CD1c-positive myeloid dendritic cell (primary cell): ENCODE measurements at regions not wholly inside any gene's neighbourhood (a gene's known extent, or its start where the extent isn't known, plus 50 kb on each side); places are given as distances from the start of the nearest gene placed in this dataset.

Source experiments
- DNase-seq: peaks from one replicate; pipeline ENCODE4 v3.0.0-alpha.2; 2016; ENCODE audit errors: extremely low spot score

GRCh38 chr4:23169608-23170311, 477.0 kb downstream of the GBA3 start:
- no peak for DNase-seq

GRCh38 chr4:23166919-23167318, 474.2 kb downstream of the GBA3 start:
- no peak for DNase-seq

DNA sequence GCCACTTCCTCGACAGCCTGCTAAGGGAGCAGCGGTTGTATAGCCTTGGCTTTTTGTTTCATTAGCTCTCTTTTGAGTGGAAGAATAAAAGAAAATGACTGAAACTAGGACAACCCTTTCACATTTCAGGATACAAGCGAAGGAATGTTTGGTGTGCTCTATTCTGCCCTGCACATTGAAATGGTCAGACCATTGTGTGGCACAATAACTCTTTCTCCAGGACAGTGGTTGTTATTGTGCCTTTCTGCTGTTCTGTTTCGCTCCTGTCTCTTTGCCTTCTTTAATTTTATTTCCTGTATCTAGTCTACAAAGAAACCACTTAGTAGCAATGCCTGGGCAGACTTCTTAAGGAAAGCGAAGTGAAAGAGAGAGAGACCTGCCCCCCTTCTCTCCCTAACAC, 473.7 kb downstream of the GBA3 start:
- DNase-seq = no peak

DNA sequence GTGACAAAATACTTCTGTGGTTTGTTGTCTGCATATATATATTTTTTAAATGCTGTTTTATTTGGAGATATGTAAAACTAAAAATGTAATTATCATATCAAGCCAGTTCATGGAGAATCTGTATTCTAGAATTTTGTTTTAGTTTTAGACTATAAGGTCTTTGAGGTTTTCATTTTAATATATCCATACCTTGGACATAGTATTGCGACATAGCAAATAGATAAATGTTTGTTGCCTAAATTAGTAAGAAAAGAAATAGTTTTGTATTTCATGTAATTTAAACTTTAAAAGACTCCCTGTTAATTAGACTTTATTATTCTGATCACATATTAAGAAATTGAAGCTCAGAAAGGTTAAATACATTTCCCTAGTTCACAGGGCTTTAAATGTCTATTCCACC, 472.9 kb downstream of the GBA3 start:
- DNase-seq = no peak

- no peak for DNase-seq
Measured at GRCh38 chr4:23163647-23164436, 471.1 kb downstream of the GBA3 start.

DNA sequence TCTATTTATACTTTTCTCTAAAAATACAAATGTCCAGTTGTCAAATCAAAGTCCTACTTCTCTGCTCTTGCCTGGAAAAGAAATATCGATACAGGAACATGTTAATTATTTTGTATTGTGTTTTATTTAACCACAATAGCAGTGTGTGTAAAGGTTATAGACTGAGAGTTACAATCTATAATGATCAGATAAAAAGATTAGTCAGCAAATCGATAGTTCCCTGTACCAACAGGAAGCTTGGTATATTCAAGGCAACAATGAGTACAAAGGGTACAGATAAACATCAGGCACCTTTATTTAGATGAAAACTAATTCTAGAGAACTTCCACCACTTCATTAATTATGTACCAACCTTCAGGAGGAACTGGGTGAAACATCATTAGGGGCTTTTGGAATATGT, 469.5 kb downstream of the GBA3 start:
- DNase-seq = no peak

DNA sequence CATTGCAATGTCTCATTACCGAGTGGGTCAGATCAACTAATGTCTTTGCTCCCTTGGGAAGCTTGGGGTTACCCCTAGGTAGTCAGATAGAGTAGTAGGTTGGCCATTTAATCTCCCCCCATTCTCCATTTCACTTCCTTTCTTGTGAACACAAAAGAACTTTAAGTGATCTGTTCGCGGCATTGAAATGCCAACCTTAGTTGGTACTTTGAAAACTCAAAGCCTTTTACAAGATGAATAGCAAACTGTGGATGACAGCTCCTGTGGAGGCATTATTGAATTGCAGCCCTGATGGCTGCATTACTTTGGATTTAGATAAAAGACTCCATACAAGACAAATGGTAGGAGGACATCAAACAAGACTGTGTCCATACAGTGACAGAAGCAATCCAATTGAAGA, 469.1 kb downstream of the GBA3 start:
- DNase-seq = no peak

DNA sequence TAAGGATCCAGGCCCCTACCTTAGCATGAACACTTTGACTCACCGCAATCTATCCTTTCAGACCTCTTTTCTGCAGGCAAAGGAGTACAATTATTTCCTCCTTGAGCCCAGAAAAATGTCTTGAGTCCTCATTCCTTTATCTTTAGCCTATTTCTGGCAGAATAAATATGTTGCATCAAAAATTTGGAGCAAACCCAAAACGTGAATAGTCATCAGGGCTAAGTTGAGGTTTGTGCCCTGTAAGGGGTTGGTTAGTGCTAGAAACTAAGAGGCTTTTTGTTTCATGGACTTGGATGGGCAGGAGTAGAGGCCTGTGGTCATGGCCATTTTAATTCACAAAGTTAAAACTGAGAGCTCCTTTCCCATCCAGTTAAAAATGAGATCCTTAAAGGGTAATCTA, 460.3 kb downstream of the GBA3 start:
- no peak for DNase-seq

- no peak for DNase-seq
Measured at GRCh38 chr4:23149815-23150214, 457.1 kb downstream of the GBA3 start.

- no peak for DNase-seq
Measured at GRCh38 chr4:23144707-23145106, 452.0 kb downstream of the GBA3 start.

DNA sequence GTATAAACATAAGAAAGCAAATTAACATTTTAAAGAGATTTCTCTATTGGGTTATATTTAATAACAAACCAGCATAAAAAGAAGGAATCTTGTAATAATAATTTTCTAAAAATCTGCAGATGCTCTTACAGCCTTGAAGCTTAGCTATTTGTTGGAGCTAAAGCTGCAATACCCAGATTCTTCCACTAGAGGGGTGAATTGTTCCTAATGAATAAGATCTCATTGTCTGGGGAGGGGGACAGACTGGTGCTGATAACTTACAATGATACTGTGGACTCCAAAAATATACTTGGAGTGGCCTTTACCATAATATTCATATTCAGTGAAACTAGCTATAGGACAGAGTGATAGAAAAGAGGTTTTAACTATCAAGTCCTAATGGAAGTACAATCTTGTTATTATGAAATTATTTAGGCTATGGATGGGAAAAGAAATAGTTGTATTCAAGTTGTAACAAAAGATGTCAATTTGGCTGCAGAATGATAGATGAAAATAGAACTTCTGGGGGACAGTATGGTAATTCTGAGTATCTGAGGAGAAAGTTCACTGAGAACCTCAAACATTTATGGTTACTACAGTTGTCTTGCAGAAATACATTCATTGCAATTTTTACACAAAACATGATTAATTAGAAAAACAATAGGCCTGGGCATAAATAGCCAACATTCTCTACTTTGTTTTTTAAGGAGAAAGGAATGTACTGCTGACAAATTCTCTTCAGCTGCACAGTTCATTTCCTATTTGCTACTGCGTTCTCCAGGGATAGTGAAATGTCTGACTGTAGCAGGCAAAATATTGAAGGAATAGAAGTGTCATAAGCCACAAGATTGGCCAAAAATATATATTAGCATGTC, 443.3 kb downstream of the GBA3 start:
- DNase-seq = peak; percentile 32

- DNase-seq = no peak
Measured at GRCh38 chr4:23134331-23134730, 441.6 kb downstream of the GBA3 start.

DNA sequence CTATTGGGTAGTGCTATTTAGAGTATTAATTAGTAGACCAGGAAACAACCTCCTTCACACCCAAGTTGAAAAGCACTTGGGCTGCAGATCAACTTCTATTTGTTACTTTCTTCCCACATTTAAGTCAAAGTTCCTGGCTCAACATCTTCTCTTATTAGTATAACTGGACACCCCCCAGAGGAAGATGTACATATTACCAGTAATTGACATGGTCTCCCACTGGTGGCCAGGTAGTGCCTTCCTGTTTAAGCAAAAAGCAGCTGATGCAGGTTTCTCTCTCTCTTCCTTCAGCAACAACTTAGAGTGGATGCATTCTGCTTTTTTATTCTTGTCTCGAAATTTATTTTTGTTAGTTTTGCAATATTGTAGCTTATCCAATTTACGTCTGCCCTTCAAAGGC, 438.1 kb downstream of the GBA3 start:
- DNase-seq = no peak

DNA sequence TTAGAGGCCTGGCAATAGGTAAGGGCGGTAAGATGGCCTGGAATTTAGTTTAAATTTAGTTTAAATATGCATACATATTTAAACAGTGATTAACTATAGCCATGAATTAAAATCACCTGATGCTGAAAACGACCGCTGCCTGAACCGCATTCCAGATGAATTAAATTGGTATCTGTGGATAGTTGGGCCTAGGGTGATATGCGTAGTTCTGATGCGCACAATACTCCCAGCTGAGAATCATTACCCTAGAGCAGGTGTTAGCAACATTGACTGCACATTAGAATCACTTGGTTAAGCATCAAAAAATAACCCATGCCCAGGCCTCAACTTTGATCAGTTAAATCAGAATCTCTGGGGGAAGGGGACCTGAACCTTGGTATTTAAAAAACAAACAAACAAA, 432.4 kb downstream of the GBA3 start:
- no peak for DNase-seq

- DNase-seq = no peak
Measured at GRCh38 chr4:23122666-23123400, 430.1 kb downstream of the GBA3 start.

GRCh38 chr4:23120374-23120773, 427.6 kb downstream of the GBA3 start:
- DNase-seq = no peak

GRCh38 chr4:23117826-23118225, 425.1 kb downstream of the GBA3 start:
- DNase-seq = no peak

GRCh38 chr4:23114538-23114937, 421.8 kb downstream of the GBA3 start:
- no peak for DNase-seq

DNA sequence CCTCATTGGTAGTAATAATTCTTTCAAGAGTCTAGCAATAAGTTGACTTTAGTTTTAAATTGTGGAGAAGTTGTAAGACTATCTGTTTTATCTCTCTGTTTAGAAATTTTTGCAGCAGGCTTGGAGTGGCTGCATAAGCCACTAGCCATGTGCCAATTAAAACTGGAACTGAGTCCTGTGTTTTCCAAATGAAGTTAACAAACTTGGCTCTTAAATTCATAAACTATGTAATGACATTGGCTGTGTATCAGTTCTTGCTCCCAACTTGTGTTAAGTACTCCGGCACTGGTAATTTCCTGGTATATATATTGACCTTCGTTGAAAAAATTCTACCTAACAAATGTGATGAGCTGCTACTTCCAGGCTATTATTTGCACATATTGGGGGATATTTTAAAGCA, 420.4 kb downstream of the GBA3 start:
- no peak for DNase-seq

- no peak for DNase-seq
Measured at GRCh38 chr4:23106516-23106915, 413.8 kb downstream of the GBA3 start.

GRCh38 chr4:23105759-23106370, 413.1 kb downstream of the GBA3 start:
- no peak for DNase-seq
